ENCODE measurements at regions not wholly inside any gene's neighbourhood (a gene's known extent, or its start where the extent isn't known, plus 50 kb on each side); places are given as distances from the start of the nearest gene placed in this dataset.

GRCh38 chr18:76627444-76627843 is 132.4 kb upstream of the ZNF516 start:
- CTCF ChIA-PET: no interaction called here
- peaks cover 18 to 30% of the 10 kb centered on the region in 2 donors for H3K27me3 Mint-ChIP-seq

GRCh38 chr18:76626991-76627390 is 131.9 kb upstream of the ZNF516 start:
- H3K4me1 Mint-ChIP-seq: no peaks in the 10 kb centered on the region
- peaks cover 0 to 14% of the 10 kb centered on the region in 2 experiments for H3K27me3 ChIP-seq (replicated peaks in 1 of 2; ENCODE audit: control insufficient read depth in 2 of 2, extremely low read depth in 1 of 2, insufficient read depth in 2 of 2, low read length in 1 of 2)
- H3K4me3 Mint-ChIP-seq: no peak overlapping the region
- no peak overlapping the region for H3K27ac Mint-ChIP-seq
- no peaks in the 10 kb centered on the region for H3K9me3 ChIP-seq
- no peaks in the 10 kb centered on the region for H3K4me1 ChIP-seq (ENCODE audit: control insufficient read depth in 1 of 2, extremely low read depth in 1 of 2, insufficient read depth in 2 of 2, low read length in 2 of 2)
- H3K27ac ChIP-seq (ENCODE audit: low read length): no peak overlapping the region
- POLR2A ChIA-PET: no interaction called here
- no peaks in the 10 kb centered on the region for H3K36me3 Mint-ChIP-seq
- H3K4me3 ChIP-seq (ENCODE audit: control insufficient read depth in 1 of 2, extremely low read depth in 1 of 2, low read length in 1 of 2): no peak overlapping the region
- CTCF ChIA-PET: no interaction called here
- ATAC-seq (replicated peaks in 1 of 4): no peak
- peaks cover 2 to 10% (median 3%) of the 10 kb centered on the region in 3 donors for H3K9me3 Mint-ChIP-seq
- DNase-seq: no peak
- peaks cover 16 to 27% of the 10 kb centered on the region in 2 donors for H3K27me3 Mint-ChIP-seq
- H3K36me3 ChIP-seq (ENCODE audit: control insufficient read depth in 2 of 2, extremely low read depth in 1 of 2, insufficient read depth in 1 of 2, low read length in 1 of 2): no peaks in the 10 kb centered on the region

More at GRCh38 chr18:76627444-76627843, 132.4 kb upstream of the ZNF516 start:
- no peaks in the 10 kb centered on the region for H3K4me1 Mint-ChIP-seq
- H3K27ac Mint-ChIP-seq: no peak overlapping the region
- no peaks in the 10 kb centered on the region for H3K36me3 Mint-ChIP-seq
- POLR2A ChIA-PET: no interaction called here
- Histone ChIP-seq H3K27me3 (replicated peaks in 1 of 2; ENCODE audit: control insufficient read depth in 2 of 2, extremely low read depth in 1 of 2, insufficient read depth in 2 of 2, low read length in 1 of 2) (peaks cover 0 to 12% of the 10 kb centered on the region in 2 experiments), H3K4me3 (ENCODE audit: control insufficient read depth in 1 of 2, extremely low read depth in 1 of 2, low read length in 1 of 2) (no peak overlapping the region), H3K27ac (ENCODE audit: low read length) (no peak overlapping the region), H3K4me1 (ENCODE audit: control insufficient read depth in 1 of 2, extremely low read depth in 1 of 2, insufficient read depth in 2 of 2, low read length in 2 of 2) (no peaks in the 10 kb centered on the region), H3K36me3 (ENCODE audit: control insufficient read depth in 2 of 2, extremely low read depth in 1 of 2, insufficient read depth in 1 of 2, low read length in 1 of 2) (no peaks in the 10 kb centered on the region), H3K9me3 (no peaks in the 10 kb centered on the region)
- no CpG with 5 or more reads among the region's 1 CpG for WGBS (ENCODE audit: insufficient coverage)
- peaks cover 2 to 11% (median 3%) of the 10 kb centered on the region in 3 donors for H3K9me3 Mint-ChIP-seq
- ATAC-seq (replicated peaks in 1 of 4): no peak
- DNase-seq: no peak
- H3K4me3 Mint-ChIP-seq: no peak overlapping the region

GRCh38 chr18:76622651-76623050 is 127.6 kb upstream of the ZNF516 start:
- H3K36me3 ChIP-seq (ENCODE audit: control insufficient read depth in 2 of 2, extremely low read depth in 1 of 2, insufficient read depth in 1 of 2, low read length in 1 of 2): no peaks in the 10 kb centered on the region
- ChIA-PET CTCF (no interaction called here), POLR2A (interaction anchor here in 1 of 2 donors (0.6 kb wide), 1 partner anchor 236 kb away, joined by 3 read pairs; no protein-coding TSS in a partner anchor)
- DNase-seq (no peak), ATAC-seq (replicated peaks in 1 of 4) (no peak)
- H3K27ac Mint-ChIP-seq: no peak overlapping the region
- H3K4me3 Mint-ChIP-seq: no peak overlapping the region
- no peaks in the 10 kb centered on the region for H3K9me3 ChIP-seq
- peaks cover 0 to 2% (median 0%) of the 10 kb centered on the region in 3 donors for H3K9me3 Mint-ChIP-seq
- H3K4me1 Mint-ChIP-seq: peaks cover 12 to 18% (median 16%) of the 10 kb centered on the region in 3 donors
- no peaks in the 10 kb centered on the region for H3K36me3 Mint-ChIP-seq
- no peak overlapping the region for H3K4me3 ChIP-seq (ENCODE audit: control insufficient read depth in 1 of 2, extremely low read depth in 1 of 2, low read length in 1 of 2)
- H3K4me1 ChIP-seq (ENCODE audit: control insufficient read depth in 1 of 2, extremely low read depth in 1 of 2, insufficient read depth in 2 of 2, low read length in 2 of 2): peaks cover 7 to 8% of the 10 kb centered on the region in 2 experiments
- no peak overlapping the region for H3K27ac ChIP-seq (ENCODE audit: low read length)
- 77% methylated on average over 4 of the region's 8 CpGs for WGBS (ENCODE audit: insufficient coverage)
- peaks cover 0 to 35% of the 10 kb centered on the region in 2 experiments for H3K27me3 ChIP-seq (replicated peaks in 1 of 2; ENCODE audit: control insufficient read depth in 2 of 2, extremely low read depth in 1 of 2, insufficient read depth in 2 of 2, low read length in 1 of 2)
- H3K27me3 Mint-ChIP-seq: peaks cover 16 to 44% of the 10 kb centered on the region in 2 donors

DNA sequence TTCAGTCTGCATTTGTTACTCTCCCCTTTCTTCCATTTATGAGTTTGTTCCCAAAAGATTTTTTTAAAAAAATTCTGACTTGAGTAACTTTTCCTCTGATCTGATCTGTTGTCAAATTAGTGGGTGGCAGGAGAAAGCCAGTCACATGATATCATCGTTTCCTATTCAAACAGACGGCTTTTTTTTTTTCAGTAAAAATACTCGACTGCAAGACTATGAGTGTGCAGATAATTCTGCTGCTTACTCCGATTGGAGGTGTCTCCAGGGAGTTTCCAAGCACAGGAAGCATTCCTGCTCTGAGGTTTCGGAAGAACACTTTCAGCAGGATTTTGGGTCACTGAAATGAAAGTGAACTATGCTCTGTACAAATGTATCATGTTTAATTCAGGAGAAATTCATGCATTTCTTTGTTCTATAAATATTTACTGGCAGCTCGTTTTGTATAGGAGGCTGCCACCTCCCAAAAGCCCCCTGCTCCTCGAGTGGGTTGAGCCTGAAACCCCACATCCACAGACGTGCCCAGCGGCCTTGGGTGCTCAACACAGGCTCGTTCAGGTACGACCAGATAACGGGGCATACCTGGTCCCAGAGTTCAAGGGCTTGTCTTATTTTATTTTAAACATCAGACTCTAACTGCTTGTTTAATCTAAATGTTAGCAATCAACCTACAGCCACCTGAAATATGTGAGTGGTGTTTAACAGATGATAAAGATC is 126.9 kb upstream of the ZNF516 start:
- peak overlapping the region in 1 of 2 donors; percentile 33 for H3K4me3 ChIP-seq (ENCODE audit: control insufficient read depth in 1 of 2, extremely low read depth in 1 of 2, low read length in 1 of 2)
- Mint-ChIP-seq H3K36me3 (no peaks in the 10 kb centered on the region), H3K9me3 (no peaks in the 10 kb centered on the region), H3K27me3 (peaks cover 16 to 44% of the 10 kb centered on the region in 2 donors), H3K27ac (no peak overlapping the region), H3K4me3 (no peak overlapping the region), H3K4me1 (peaks cover 12 to 18% (median 16%) of the 10 kb centered on the region in 3 donors)
- ChIA-PET CTCF (no interaction called here), POLR2A (interaction anchor here in 1 of 2 donors (0.5 kb wide), 1 partner anchor 129 kb away, joined by 4 read pairs; no protein-coding TSS in a partner anchor)
- ATAC-seq (replicated peaks in 1 of 4): no peak
- H3K27ac ChIP-seq (ENCODE audit: low read length): no peak overlapping the region
- no peaks in the 10 kb centered on the region for H3K36me3 ChIP-seq (ENCODE audit: control insufficient read depth in 2 of 2, extremely low read depth in 1 of 2, insufficient read depth in 1 of 2, low read length in 1 of 2)
- no peaks in the 10 kb centered on the region for H3K9me3 ChIP-seq
- peaks cover 7 to 8% of the 10 kb centered on the region in 2 experiments for H3K4me1 ChIP-seq (ENCODE audit: control insufficient read depth in 1 of 2, extremely low read depth in 1 of 2, insufficient read depth in 2 of 2, low read length in 2 of 2)
- 39% methylated on average over 6 of the region's 12 CpGs for WGBS (ENCODE audit: insufficient coverage)
- DNase-seq: no peak
- peaks cover 0 to 39% of the 10 kb centered on the region in 2 experiments for H3K27me3 ChIP-seq (replicated peaks in 1 of 2; ENCODE audit: control insufficient read depth in 2 of 2, extremely low read depth in 1 of 2, insufficient read depth in 2 of 2, low read length in 1 of 2)

DNA sequence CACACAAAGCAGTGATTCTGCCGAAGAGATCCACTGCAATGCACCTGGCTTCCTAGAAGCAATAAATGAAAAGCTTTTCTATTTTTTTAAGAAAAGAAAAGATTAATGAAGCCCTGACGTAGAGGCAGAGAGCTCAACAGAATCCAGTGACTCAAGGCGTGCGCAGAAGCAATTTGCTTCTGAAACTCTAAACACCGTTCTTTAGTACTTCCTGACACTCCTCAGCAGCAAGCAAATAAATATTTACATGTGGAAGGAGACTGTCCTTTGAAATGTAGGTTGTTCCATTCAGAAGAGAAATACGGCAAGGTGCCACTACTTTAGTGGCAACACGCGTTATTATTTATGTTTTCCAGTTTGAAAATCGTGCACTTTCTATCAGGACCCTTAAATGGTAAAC is 126.2 kb upstream of the ZNF516 start:
- WGBS (ENCODE audit: insufficient coverage): 95% methylated on average over 4 of the region's 9 CpGs
- Mint-ChIP-seq H3K27me3 (peaks cover 16 to 44% of the 10 kb centered on the region in 2 donors), H3K4me3 (peak overlapping the region in 1 of 3 donors; percentile 72), H3K4me1 (peaks cover 12 to 18% (median 16%) of the 10 kb centered on the region in 3 donors), H3K36me3 (no peaks in the 10 kb centered on the region), H3K27ac (no peak overlapping the region), H3K9me3 (no peaks in the 10 kb centered on the region)
- no peak for DNase-seq
- ATAC-seq (replicated peaks in 1 of 4): no peak
- Histone ChIP-seq H3K9me3 (no peaks in the 10 kb centered on the region), H3K27me3 (replicated peaks in 1 of 2; ENCODE audit: control insufficient read depth in 2 of 2, extremely low read depth in 1 of 2, insufficient read depth in 2 of 2, low read length in 1 of 2) (peaks cover 0 to 39% of the 10 kb centered on the region in 2 experiments), H3K4me1 (ENCODE audit: control insufficient read depth in 1 of 2, extremely low read depth in 1 of 2, insufficient read depth in 2 of 2, low read length in 2 of 2) (peaks cover 7 to 8% of the 10 kb centered on the region in 2 experiments), H3K4me3 (ENCODE audit: control insufficient read depth in 1 of 2, extremely low read depth in 1 of 2, low read length in 1 of 2) (no peak overlapping the region), H3K27ac (ENCODE audit: low read length) (no peak overlapping the region), H3K36me3 (ENCODE audit: control insufficient read depth in 2 of 2, extremely low read depth in 1 of 2, insufficient read depth in 1 of 2, low read length in 1 of 2) (no peaks in the 10 kb centered on the region)
- ChIA-PET CTCF (interaction anchor here in 1 of 2 donors (0.7 kb wide), 1 partner anchor 220 kb away, joined by 3 read pairs; no protein-coding TSS in a partner anchor), POLR2A (interaction anchor here in 1 of 2 donors (0.5 kb wide), 1 partner anchor 128 kb away, joined by 4 read pairs; no protein-coding TSS in a partner anchor)

GRCh38 chr18:76620321-76621170 is 125.5 kb upstream of the ZNF516 start:
- peaks cover 19 to 44% of the 10 kb centered on the region in 2 donors for H3K27me3 Mint-ChIP-seq
- H3K9me3 ChIP-seq: no peaks in the 10 kb centered on the region
- WGBS (ENCODE audit: insufficient coverage): 27% methylated on average over 26 of the region's 30 CpGs
- H3K4me3 ChIP-seq (ENCODE audit: control insufficient read depth in 1 of 2, extremely low read depth in 1 of 2, low read length in 1 of 2): peak overlapping the region in 1 of 2 donors; percentile 29
- no peak overlapping the region for H3K27ac Mint-ChIP-seq
- H3K9me3 Mint-ChIP-seq: no peaks in the 10 kb centered on the region
- no peaks in the 10 kb centered on the region for H3K36me3 ChIP-seq (ENCODE audit: control insufficient read depth in 2 of 2, extremely low read depth in 1 of 2, insufficient read depth in 1 of 2, low read length in 1 of 2)
- H3K4me1 Mint-ChIP-seq: peaks cover 12 to 18% (median 16%) of the 10 kb centered on the region in 3 donors
- POLR2A ChIA-PET: interaction anchor here in 1 of 2 donors (0.6 to 0.7 kb wide), 2 partner anchors 63 to 225 kb away, joined by 3 read pairs; no protein-coding TSS in a partner anchor
- peaks cover 7 to 8% of the 10 kb centered on the region in 2 experiments for H3K4me1 ChIP-seq (ENCODE audit: control insufficient read depth in 1 of 2, extremely low read depth in 1 of 2, insufficient read depth in 2 of 2, low read length in 2 of 2)
- CTCF ChIA-PET: interaction anchor here (0.6 to 1.6 kb wide), 6 partner anchors 12 to 220 kb away, joined by 3 to 12 read pairs (median 3); no protein-coding TSS in a partner anchor
- peaks cover 0 to 39% of the 10 kb centered on the region in 2 experiments for H3K27me3 ChIP-seq (replicated peaks in 1 of 2; ENCODE audit: control insufficient read depth in 2 of 2, extremely low read depth in 1 of 2, insufficient read depth in 2 of 2, low read length in 1 of 2)
- no peak overlapping the region for H3K27ac ChIP-seq (ENCODE audit: low read length)
- peak; percentile 31 to 60 (median 53) for ATAC-seq (replicated peaks in 1 of 4)
- H3K36me3 Mint-ChIP-seq: no peaks in the 10 kb centered on the region
- peak in 26 of 35 experiments; percentile 0 to 39 (median 12) for DNase-seq
- H3K4me3 Mint-ChIP-seq: peak overlapping the region; percentile 13 to 72 (median 17)

Data from T-cell (primary cell).